Medulla oblongata (tissue), 1 donor: ENCODE measurements at regions not wholly inside any gene's neighbourhood (a gene's known extent, or its start where the extent isn't known, plus 50 kb on each side); places are given as distances from the start of the nearest gene placed in this dataset.

Experiments used
- DNase-seq: peaks from one replicate; pipeline ENCODE4 v3.0.0-alpha.2; 2015; ENCODE audit errors: extremely low spot score

- DNase-seq: no peak
Observed at GRCh38 chr2:19607931-19608771, 249.7 kb upstream of the OSR1 start.

- DNase-seq: no peak
Observed at GRCh38 chr2:19607400-19607799, 249.0 kb upstream of the OSR1 start.

GRCh38 chr2:19600982-19601381, 242.6 kb upstream of the OSR1 start:
- DNase-seq: no peak

GRCh38 chr2:19600506-19600905, 242.1 kb upstream of the OSR1 start:
- DNase-seq: no peak

GRCh38 chr2:19598971-19599370, 240.5 kb upstream of the OSR1 start:
- DNase-seq: no peak

GRCh38 chr2:19592197-19592596, 233.8 kb upstream of the OSR1 start:
- no peak for DNase-seq

GRCh38 chr2:19589791-19590190, 231.4 kb upstream of the OSR1 start:
- no peak for DNase-seq

- no peak for DNase-seq
Observed at GRCh38 chr2:19580830-19581229, 222.4 kb upstream of the OSR1 start.

GRCh38 chr2:19580264-19580663, 221.8 kb upstream of the OSR1 start:
- no peak for DNase-seq

GRCh38 chr2:19579461-19579860, 221.0 kb upstream of the OSR1 start:
- no peak for DNase-seq

- no peak for DNase-seq
Observed at GRCh38 chr2:19577723-19578122, 219.3 kb upstream of the OSR1 start.

- no peak for DNase-seq
Observed at GRCh38 chr2:19576411-19576810, 218.0 kb upstream of the OSR1 start.

GRCh38 chr2:19575641-19576040, 217.2 kb upstream of the OSR1 start:
- no peak for DNase-seq

- DNase-seq: no peak
Observed at GRCh38 chr2:19574778-19575260, 216.4 kb upstream of the OSR1 start.

GRCh38 chr2:19573784-19574183, 215.4 kb upstream of the OSR1 start:
- DNase-seq: no peak

GRCh38 chr2:19571773-19572172, 213.3 kb upstream of the OSR1 start:
- DNase-seq: no peak

- no peak for DNase-seq
Observed at GRCh38 chr2:19569300-19569791, 210.9 kb upstream of the OSR1 start.

- no peak for DNase-seq
Observed at GRCh38 chr2:19568809-19569208, 210.4 kb upstream of the OSR1 start.

GRCh38 chr2:19560785-19561184, 202.4 kb upstream of the OSR1 start:
- DNase-seq: no peak

- no peak for DNase-seq
Observed at GRCh38 chr2:19559596-19560240, 201.3 kb upstream of the OSR1 start.

- DNase-seq: no peak
Observed at GRCh38 chr2:19556648-19557047, 198.2 kb upstream of the OSR1 start.

- DNase-seq: no peak
Observed at GRCh38 chr2:19554520-19554919, 196.1 kb upstream of the OSR1 start.

GRCh38 chr2:19552270-19552669, 193.8 kb upstream of the OSR1 start:
- DNase-seq: no peak
